GM21390 (cell line): ENCODE measurements at regions not wholly inside any gene's neighbourhood (a gene's known extent, or its start where the extent isn't known, plus 50 kb on each side); places are given as distances from the start of the nearest gene placed in this dataset.
"Not testable (repeated sequence)": the region's sequence is repeated elsewhere in the genome, so short reads cannot be mapped to it uniquely, and the experiment has no call there.

Experiments used
- ATAC-seq: cut with Tn5 transposase; IDR thresholded peaks from one replicate; pipeline ENCODE4 v1.9.1; 2021; ENCODE audit not compliant: unreplicated experiment

DNA sequence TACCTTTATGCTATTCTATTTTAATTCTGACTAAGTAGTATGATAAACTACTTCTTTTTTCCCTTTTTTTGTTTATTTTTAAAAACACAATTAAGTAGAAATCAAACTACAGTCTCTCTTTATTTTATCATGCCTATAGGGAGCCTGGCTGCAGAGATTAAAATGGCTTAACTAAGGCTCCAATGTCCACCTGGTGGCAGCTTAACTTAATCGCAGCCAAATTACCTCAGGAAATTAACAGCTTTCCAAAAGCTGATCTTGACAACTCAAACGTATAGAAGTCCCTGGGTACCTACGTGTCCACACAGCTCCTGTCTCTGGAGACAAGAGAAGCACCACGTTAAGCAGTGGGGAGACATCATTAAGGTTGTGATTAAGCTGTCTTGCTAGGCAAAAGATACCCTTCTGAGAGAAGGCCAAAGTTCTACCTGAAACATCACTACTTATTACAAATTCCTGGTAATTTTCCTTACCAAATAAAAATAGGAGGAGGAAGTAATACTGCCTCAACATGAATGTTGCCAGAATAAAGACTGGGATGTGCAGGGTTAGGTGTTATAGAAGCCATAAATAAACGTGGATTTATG, 63.2 kb upstream of the SNX19 start:
- no peak for ATAC-seq

DNA sequence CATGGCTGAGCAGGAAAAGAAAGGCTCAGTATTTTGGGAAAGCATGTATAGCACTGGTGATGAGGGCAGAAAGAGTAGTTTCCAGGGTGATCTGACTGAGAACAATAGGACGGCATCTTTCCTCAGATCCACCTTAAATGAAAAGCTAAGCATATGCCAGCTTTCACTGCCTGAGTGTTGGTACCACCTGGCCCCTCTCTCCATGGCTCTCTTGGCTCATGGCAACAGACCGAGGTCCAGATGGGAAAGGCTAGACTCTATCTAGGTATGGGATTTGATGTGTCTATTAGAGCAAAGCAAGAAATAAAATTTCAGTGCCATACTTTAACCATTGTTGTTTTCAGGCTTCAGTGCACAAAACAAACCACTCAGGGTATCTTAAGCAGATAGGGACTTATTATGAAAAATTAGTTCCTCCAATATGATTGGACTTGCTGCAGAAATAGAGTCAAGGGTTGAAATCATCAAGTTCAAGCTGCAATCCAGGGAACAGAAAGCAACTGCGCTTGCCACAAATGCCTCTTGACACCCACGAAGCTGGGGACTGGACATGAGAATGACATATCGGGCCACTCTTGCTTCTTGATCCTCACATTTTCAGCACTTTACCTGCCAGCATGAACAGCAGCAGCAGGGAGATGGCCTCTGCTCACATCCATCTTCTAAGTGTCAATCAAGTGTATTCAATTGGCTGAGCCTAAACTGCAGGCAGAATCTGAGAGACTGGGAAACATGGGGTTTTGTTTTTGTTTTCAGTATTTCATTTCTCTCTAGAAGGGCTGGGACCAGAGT, 64.0 kb upstream of the SNX19 start:
- no peak for ATAC-seq

DNA sequence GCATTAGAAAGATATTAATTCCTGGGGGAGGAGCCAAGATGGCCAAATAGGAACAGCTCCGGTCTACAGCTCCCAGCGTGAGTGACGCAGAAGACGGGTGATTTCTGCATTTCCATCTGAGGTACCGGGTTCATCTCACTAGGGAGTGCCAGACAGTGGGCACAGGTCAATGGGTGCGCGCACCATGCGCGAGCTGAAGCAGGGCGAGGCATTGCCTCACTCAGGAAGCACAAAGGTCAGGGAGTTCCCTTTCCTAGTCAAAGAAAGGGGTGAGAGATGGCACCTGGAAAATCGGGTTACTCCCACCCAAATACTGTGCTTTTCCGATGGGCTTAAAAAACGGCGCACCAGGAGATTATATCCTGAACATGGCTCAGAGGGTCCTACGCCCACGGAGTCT, 68.0 kb upstream of the SNX19 start:
- ATAC-seq: not testable (repeated sequence)

DNA sequence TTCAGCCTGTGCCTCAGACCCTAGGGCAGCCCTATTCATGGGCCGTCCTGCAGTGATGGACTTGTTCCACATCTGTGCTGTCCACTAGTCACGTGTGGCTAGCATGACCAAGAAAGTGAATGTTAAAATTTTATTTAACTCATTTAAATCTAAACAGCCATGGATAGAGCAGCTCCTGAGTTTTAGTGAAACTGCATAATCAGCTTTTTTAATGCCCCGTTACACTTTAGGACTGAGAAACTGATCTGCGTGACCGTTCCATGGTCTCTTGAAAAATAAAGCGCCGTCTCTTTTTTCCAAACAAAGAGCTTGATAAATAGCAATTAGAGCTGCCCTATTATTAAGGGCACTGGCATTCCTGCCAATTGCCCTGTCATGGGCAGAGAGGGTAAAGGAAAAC, 76.5 kb upstream of the SNX19 start:
- no peak for ATAC-seq

DNA sequence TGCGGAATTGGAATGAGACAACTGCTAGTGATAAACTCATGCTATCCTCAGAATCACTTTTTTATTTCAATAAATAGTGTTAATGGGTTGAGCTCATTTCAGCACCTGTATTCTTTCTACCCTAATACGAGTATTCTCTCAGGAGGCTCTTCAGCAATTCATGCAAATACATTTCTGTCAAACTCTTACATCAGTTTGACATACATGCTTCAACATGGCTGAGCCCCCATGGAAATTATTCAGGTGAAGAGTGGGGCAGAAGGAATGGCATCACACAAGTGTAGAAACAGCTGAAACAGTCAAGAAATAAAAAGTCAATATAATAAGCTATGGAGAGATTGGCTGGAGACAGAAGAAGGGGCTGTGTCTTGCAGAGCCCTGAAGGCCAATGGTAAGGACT, 77.8 kb upstream of the SNX19 start:
- ATAC-seq: no peak

DNA sequence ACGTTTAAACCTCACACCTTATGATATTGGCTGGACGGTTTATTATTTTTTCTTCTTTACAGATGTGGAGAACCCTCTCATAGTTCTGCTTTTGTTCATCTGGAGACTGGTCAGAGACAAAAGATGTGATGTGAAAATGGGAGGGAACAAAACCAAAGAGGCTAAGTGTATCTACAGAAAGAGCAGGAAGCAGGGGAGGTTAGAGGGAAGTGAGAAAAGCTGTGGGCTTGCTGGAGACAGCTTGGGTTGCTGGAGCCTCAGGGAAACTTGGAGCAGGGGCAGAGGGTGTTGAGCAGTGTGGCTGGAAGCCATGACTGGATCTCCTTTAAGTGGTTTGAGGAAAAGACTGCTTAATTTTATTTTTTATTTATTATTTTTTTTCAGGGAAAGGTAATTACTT, 79.0 kb upstream of the SNX19 start:
- no peak for ATAC-seq

DNA sequence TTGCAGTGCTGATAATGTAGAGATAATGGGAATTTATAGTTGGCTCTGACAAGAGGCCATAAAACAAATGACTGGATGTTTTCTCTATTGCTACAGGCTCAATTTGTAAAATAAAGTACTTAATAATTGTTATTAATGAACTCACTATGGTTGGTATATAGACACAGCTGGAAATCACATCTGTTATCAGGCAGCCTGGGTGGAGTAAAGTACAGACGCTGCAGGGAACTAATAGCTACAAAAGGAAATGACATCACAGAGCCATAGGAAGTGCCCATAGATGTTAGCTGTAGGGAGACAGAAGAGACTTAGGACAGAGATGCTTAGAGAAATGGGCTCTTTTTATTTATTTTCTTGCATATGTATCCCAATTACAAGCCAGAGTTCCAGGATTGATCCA, 81.0 kb upstream of the SNX19 start:
- ATAC-seq: no peak

DNA sequence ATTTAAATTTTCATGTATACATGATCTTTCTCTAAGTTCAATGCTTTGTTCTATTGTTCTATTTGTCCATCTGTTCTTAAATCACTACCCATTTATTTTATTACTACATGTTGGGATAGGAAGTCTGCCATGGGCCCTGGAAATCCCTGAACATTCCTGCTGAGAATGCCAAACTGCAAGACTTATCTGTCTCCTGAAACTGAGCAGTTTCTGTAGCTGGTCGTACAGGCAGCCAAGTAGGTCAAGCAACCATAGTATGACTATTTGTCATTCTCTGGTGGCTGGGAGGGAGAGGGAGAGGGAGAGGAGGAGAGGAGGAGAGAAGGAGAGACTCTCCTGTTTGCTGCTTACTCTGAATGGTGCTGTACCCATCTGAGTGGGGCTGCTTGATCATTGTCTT, 82.8 kb upstream of the SNX19 start:
- ATAC-seq: no peak

DNA sequence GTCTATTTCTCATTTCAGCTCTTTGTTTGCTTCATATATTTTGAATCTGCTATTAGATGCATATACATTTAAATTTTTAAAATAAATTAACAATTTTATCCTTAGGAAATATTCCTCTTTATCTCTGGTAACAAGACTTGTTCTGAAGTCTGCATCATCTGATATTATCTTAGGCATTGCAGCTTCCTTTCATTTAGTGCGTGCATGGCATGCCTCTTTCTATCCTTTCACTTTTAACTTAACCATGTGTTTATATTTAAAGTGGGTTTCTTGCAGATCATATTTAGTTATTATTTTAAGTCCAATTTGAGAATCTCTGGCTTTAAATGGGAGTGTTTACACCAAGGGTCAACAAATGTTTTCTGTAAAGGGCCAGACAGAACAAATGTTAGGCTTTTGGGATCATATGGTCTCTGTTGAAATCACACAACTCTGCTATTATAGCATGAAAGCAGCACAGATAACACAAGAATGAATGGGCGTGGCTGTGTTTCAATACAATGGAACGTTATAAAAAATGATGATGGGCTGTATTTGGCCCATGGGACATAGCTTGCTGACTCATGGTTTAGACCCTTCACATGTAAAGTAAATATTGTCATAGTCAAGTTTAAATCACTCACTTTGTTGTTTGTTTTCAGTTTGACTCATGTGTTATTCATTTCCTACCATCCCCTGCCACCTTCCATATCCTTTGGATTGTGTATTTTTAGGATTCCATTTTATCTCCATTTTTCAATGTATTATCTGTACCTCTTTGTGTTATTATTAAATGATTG, 83.9 kb upstream of the SNX19 start:
- ATAC-seq: no peak

DNA sequence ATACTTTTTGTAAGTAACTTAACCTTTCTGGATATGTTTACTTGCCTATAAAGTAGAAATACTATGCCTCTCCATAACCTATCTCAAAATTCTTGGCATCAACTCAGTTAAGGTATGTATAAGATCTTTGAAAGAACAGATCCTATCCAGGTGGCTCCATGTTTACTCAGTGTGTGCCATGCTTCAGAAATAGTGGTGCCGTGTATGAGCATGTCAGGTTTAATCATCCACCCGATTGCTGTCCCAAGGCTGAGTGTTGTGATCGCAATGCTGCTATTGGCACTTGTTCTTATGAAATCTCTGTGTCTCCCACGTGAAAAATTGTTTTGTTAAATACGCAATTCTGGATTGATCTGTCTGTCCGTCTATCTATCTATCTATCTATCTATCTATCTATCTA, 85.9 kb upstream of the SNX19 start:
- no peak for ATAC-seq

DNA sequence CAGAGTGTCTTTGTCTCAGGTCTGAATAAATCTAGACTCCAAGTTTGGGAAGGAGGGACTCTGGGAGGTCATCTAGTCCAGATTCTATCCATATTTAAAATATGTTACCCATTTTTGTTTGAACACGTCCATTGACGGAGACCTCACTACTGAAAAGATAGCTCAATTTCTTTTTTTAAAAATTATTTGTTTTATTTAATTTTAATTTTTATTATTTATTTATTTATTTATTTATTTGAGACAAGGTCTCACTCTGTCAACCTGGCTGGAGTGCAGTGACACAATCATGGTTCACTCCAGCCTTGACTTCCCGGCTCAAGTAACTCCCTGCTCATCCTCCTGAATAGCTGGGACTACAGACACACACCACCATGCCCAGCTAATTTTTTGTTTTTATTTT, 89.5 kb upstream of the SNX19 start:
- no peak for ATAC-seq

DNA sequence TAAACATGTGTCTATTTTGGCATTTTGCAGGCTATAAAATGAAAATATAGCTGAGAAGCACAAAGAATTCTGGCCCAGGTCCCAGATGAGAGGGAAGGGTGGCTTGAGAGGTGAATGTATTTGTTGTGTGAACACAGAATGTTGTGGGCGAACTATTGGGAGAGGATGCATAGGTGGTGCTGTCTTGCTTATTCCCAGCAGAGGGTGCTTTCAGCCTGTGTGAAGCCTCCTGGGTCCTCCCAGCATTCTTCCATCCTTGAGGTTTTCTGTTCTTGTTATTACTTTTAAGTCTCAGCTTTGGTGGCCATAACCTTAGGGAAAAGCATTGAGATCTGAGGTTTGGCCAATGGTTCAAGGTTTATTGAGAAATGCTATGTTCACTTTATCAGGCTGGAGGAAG, 108.7 kb upstream of the SNX19 start:
- ATAC-seq: no peak

DNA sequence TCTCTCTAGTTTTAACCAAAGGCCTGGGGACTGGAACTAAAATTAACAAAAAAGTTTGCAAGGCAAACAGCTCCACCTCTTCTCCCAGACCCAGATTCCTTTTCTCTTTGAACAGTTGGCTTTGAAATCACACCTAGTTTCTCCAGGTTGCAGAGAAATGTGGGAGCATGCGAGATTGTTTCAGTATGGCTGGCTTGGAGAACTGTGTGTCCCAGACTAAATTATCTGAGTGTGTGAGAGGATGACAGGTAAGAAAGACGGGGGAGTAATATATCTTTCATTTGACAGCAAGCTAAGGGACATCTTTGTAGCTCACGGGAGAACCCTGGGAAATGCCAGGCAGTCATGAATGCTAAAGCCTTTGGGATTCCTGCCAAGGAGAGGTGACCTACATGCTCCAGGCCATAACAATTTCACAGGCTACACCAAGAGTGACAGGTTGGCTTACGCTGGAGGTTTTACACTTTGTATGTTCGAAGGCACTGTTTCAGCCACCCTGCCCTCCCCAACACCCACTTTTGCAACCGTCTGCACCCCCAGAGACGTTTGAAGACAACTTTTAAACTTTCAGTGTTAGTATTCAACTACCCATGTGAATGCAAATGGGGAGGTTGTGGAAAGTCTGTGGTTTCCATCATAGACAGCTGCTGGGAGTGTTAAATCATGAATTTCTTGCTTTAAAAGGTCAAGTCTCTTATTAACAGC, 109.3 kb upstream of the SNX19 start:
- ATAC-seq: peak; percentile 70

DNA sequence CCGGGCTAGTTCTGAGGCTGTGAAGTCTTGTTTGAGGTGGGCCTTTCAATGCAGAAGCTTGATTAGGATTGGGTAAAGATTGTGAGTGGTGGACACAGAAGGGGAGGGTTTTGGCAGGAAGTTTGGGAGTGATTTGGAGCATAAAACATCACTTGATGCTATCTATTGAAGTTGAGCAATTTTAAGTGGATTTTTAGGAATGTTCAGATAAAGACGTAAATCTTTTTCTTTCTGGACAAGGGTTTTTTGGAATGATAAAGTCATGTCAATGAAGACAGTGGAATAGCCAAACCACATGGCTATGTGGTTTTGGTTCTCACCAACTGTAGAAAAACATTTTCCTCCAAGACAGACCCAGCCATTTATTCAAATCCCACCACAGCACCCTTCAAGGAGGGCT, 111.2 kb upstream of the SNX19 start:
- no peak for ATAC-seq

DNA sequence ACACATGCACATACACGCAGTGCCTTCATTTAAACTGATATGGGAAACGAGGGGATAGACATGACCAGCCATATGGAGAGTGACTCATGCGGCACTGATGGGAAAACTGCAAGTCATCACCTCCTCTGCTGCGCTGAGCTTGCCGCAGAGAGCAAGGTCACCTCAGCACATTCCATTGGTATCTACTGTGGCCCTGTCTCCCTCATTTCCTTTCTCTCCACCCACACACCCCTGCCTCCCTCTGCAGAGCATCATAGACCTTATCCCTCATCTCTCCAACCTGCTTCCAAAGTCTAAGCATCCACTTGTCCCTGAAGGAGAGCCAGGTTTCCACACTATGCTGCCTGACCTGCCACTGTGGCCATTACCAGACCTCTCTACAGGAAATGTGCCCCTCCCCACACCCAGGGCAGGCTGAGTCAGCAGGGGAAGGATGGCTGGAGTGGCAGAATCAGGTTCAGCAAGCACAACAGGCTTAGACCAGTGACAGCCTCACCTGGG, 116.9 kb upstream of the SNX19 start:
- no peak for ATAC-seq

DNA sequence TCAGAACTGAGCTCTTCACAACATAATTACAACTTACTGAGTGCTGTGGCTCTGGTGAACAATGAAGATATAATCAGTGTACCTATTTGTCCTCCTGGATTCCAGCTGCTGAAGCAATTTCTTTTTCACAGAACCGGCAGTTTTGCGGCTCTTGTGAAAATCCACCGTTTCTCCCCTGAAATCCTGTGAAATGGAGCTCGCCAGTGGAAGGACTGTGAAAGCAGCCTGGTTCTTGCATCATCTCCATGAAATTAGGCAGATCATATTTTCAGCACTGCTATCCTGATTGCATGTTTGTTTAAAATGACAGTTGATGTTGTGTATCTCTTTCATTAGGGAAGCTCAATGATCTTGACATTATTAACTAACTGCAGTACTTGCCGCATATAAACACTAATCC, 120.2 kb upstream of the SNX19 start:
- no peak for ATAC-seq

DNA sequence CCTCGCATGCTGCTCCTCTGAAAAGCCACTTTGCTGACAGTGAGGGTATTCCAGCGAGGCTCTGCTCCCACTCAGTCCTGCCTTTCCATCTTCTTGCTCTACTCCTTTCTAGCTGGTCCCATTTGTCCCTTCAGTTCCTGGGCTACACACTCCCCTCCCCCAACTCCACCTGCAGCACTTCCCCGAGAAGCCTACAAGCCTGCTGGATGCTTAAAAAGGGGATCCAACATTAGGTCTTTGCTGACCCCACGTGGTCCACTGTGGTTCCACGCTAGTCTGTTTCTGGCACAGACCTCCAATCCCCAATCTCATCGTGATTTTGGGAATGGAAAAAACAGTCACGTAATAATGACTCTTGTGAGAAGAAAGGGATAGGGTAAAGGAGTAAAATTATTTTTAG, 121.6 kb upstream of the SNX19 start:
- ATAC-seq: no peak

DNA sequence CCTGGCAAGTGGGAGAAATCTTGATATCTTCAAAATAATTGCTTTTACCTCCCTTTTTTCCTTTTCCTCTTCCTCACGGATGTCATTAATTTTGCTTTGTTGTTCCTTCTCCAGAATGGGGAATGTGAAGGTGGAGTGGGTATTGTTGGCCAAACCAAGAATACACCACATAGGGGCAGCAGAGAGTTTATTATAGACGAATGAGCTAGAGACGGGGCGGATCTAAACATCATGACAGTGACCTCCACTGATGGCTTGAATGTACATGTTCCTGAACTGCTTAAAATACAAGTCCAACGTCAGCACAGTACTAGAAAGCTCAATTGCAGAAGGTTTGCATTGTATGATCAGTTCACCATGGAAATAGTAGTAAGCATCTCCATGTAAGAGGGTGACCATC, 122.3 kb upstream of the SNX19 start:
- ATAC-seq: no peak

DNA sequence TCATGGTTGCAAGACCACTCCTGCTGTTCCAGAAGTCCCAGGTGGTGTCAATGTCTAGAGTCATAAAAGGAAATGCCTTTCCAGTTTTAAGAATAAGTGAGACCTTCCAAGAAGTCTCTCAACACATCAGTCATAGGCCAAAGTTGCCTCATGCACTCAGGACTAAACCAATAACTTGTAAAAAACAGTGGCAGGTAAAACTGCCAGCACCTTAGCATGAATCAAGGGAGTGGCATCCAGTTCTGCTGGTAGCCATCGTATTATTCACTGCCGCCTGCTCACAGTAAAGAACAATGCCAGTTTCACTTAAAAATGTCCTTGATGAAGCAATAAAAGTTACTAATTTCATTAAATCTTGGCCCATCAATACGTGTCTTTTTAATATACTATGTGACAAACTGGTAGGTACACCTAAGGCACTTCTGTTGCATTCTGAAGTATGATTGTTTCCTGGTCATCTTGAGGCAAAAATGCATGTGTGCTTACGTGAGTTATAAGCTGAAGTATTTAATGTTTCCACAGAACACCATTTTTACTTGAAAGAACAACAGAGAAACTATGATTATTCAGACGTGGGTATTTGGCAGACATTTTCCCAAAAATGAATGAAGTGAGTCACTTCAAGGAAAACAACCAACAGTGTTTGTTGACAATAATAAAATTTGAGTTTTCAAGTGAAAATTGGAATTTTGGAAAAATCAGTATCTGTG, 125.2 kb upstream of the SNX19 start:
- no peak for ATAC-seq

DNA sequence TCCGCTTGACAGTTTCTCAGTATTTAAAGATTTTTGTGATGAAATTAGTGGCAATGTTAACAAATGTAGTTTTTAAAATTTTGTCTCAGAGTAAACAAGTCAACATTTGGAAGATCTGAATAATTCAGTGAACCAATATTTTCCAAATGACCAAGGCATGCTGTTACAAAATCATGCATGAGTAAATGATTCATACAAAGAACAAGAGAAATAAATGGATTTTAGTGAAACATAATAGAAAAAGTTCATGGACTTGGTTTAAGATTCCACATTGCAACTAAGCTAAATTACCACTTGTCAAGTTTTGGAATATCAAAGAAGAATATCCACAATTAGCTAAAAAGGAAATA, 125.7 kb upstream of the SNX19 start:
- ATAC-seq: no peak

DNA sequence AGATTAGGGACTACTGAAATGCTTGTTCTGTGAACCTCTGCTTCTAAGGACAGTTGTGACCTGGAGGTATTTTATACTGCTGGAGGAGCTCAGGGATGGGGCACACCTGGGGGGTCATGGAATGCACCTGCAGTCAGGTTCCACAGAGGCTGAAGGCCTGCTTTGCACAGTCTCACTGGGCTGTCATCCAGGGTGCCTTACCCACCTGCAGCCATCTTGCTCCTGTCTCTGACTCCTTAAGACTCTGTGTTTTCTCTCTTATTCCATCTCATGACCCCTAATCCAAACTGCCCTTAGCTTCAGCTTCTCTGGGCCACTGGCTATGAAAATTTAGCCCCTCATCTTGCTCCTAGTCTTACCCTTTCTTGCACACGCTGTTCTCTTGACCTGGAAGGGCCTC, 127.0 kb upstream of the SNX19 start:
- ATAC-seq: no peak
